PC-9 (cell line): ENCODE measurements at regions not wholly inside any gene's neighbourhood (a gene's known extent, or its start where the extent isn't known, plus 50 kb on each side); places are given as distances from the start of the nearest gene placed in this dataset.
"Not testable (repeated sequence)": the region's sequence is repeated elsewhere in the genome, so short reads cannot be mapped to it uniquely, and the experiment has no call there.

Experiments
- BruUV-seq: library from RNA; stranded (reverse); fragments of 400-500 nt; replicated peaks from 2 replicates; lab custom pipeline; 2021; lab: Mats Ljungman, UMichigan
- CTCF ChIA-PET: fragments of 300-600 bp; sonication (Branson Sonifier 250); formaldehyde crosslinking; loops from one replicate; lab custom pipeline; 2022; ENCODE audit warnings: antibody characterized with exemption; lab: Charles Lee
- POLR2A ChIA-PET: fragments of 300-600 bp; sonication (Branson Sonifier 250); formaldehyde crosslinking; loops from one replicate; lab custom pipeline; 2022; ENCODE audit warnings: antibody characterized with exemption; ENCODE audit not compliant: unreplicated experiment; lab: Charles Lee
- DNase-seq, 2 experiments: peaks; one replicate each; pipeline versions ENCODE4 v3.0.0 to v3.0.0-alpha.2; 2015 to 2022; ENCODE audit warnings: mixed read lengths in 1 of 2
- H2AFZ ChIP-seq: fragments of 200-600 bp; sonication (generic); 2 replicates; pipeline ENCODE4 v1.8.1; 2017; ENCODE audit warnings: antibody characterized with exemption
- H3F3A ChIP-seq: fragments of 200-600 bp; sonication (generic); 2 replicates; pipeline ENCODE4 v1.8.1; 2017; ENCODE audit warnings: antibody characterized with exemption, mild to moderate bottlenecking, low read depth; ENCODE audit not compliant: insufficient read depth
- H3K27ac ChIP-seq: fragments of 200-600 bp; sonication (generic); 2 replicates; pipeline ENCODE4 v1.6.1; 2016; ENCODE audit warnings: mixed run types
- H3K27me3 ChIP-seq: fragments of 200-600 bp; sonication (generic); 2 replicates; pipeline ENCODE4 v1.6.1; 2016; ENCODE audit warnings: low read depth, mixed run types; ENCODE audit not compliant: insufficient read depth
- H3K36me3 ChIP-seq: fragments of 200-600 bp; sonication (generic); 2 replicates; pipeline ENCODE4 v1.6.1; 2016; ENCODE audit warnings: low read depth, mixed run types
- H3K4me1 ChIP-seq: fragments of 200-600 bp; sonication (generic); replicated peaks from 2 replicates; pipeline ENCODE4 v1.6.1; 2016; ENCODE audit warnings: mixed run types; ENCODE audit not compliant: insufficient read depth
- H3K4me2 ChIP-seq: fragments of 200-600 bp; sonication (generic); 2 replicates; pipeline ENCODE4 v1.6.1; 2017; ENCODE audit warnings: mixed run types
- H3K4me3 ChIP-seq: fragments of 200-600 bp; sonication (generic); 2 replicates; pipeline ENCODE4 v1.6.1; 2016; ENCODE audit warnings: mixed run types
- H3K79me2 ChIP-seq: fragments of 200-600 bp; sonication (generic); 2 replicates; pipeline ENCODE4 v1.6.1; 2017; ENCODE audit warnings: low read depth, mixed run types
- H3K9me2 ChIP-seq: fragments of 200-600 bp; sonication (generic); 2 replicates; pipeline ENCODE4 v1.8.1; 2017; ENCODE audit warnings: mild to moderate bottlenecking; ENCODE audit not compliant: insufficient read depth
- H3K9me3 ChIP-seq: fragments of 200-600 bp; sonication (generic); 2 replicates; pipeline ENCODE4 v1.8.1; 2016; ENCODE audit warnings: low read depth; ENCODE audit not compliant: insufficient read depth
- H4K20me1 ChIP-seq: fragments of 200-600 bp; sonication (generic); 2 replicates; pipeline ENCODE4 v1.8.1; 2017; ENCODE audit not compliant: insufficient read depth
- EZH2 ChIP-seq: fragments of 200-600 bp; sonication (generic); IDR thresholded peaks from 2 replicates; pipeline ENCODE4 v1.8.0; 2017; ENCODE audit warnings: antibody characterized with exemption, low read depth
- intact Hi-C: fragments of 100-400 bp; cut with micrococcal nuclease; formaldehyde crosslinking; loops from one replicate; pipeline ENCODE4 v1.10.0; 2022; ENCODE audit not compliant: unreplicated experiment
- TF ChIP-seq, protein P1 (sequence below): fragments of 200-600 bp; sonication (generic); conservative IDR thresholded peaks from 2 replicates; pipeline ENCODE4 v1.6.1; 2017; ENCODE audit warnings: mixed run types, antibody characterized with exemption, mild to moderate bottlenecking, moderate library complexity

DNA sequence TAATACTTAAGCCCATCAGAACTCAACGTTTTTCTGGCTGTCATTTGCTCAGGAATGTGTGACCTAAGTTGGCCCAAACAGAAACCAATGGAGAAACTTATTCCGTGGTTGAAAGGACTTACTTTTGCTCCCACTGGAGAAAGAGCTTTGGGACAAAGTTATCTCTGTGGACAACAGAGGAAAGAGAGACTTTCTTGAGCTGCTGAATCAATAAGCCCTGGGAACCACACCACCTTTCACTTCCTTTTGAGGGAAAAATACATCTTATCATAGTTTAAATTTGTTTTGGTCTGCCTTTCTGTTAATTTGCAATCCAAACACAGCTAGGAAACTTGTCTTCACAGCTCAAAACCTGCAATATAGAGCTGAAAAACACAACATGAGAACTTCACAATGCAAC, 62.8 kb upstream of the VCAN start:
- Histone ChIP-seq H2AFZ (no peak overlapping the region), H3K79me2 (no peaks in the 10 kb centered on the region), H4K20me1 (no peaks in the 10 kb centered on the region), H3K9me3 (no peaks in the 10 kb centered on the region), H3K27me3 (no peaks in the 10 kb centered on the region), H3K36me3 (no peaks in the 10 kb centered on the region), H3K4me2 (no peak overlapping the region), H3K27ac (no peak overlapping the region), H3K4me3 (no peak overlapping the region), H3F3A (no peaks in the 10 kb centered on the region), H3K9me2 (no peaks in the 10 kb centered on the region; the same call in 1 of the 2 replicates), H3K4me1 (no peaks in the 10 kb centered on the region)
- TF ChIP-seq, protein P1, sequence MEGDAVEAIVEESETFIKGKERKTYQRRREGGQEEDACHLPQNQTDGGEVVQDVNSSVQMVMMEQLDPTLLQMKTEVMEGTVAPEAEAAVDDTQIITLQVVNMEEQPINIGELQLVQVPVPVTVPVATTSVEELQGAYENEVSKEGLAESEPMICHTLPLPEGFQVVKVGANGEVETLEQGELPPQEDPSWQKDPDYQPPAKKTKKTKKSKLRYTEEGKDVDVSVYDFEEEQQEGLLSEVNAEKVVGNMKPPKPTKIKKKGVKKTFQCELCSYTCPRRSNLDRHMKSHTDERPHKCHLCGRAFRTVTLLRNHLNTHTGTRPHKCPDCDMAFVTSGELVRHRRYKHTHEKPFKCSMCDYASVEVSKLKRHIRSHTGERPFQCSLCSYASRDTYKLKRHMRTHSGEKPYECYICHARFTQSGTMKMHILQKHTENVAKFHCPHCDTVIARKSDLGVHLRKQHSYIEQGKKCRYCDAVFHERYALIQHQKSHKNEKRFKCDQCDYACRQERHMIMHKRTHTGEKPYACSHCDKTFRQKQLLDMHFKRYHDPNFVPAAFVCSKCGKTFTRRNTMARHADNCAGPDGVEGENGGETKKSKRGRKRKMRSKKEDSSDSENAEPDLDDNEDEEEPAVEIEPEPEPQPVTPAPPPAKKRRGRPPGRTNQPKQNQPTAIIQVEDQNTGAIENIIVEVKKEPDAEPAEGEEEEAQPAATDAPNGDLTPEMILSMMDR, result no peak
- no peak for TF ChIP-seq EZH2
- ChIA-PET POLR2A (no interaction called here), CTCF (interaction anchor here (0.6 kb wide), 1 partner anchor 73 kb away, joined by 3 read pairs; no protein-coding TSS in a partner anchor)
- BruUV-seq, result no TSS peak
- DNase-seq, result no peak
- intact Hi-C loops, result no loop called here

DNA sequence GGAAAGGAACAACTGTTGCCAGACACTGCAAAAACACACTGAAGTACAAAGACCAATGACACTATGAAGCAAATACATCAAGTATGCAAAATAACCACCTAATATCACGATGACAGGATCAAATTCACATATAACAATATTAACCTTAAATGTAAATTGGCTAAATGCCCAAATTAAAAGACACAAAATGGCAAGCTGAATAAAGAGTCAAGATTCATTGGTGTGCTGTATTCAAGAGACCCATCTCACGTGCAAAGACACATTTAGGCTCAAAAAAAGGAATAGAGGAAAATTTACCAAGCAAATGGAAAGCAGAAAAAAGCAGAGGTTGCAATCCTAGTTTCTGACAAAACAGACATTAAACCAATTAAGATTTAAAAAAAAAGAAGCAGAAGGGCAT, 61.8 kb upstream of the VCAN start:
- H3K9me3 ChIP-seq, H3F3A ChIP-seq, CTCF ChIA-PET, intact Hi-C loops, H3K27me3 ChIP-seq, H3K27ac ChIP-seq, H3K4me2 ChIP-seq, H3K4me3 ChIP-seq, POLR2A ChIA-PET, H3K9me2 ChIP-seq, H4K20me1 ChIP-seq, DNase-seq, H3K4me1 ChIP-seq, H2AFZ ChIP-seq, H3K36me3 ChIP-seq, BruUV-seq, H3K79me2 ChIP-seq: not testable (repeated sequence)

DNA sequence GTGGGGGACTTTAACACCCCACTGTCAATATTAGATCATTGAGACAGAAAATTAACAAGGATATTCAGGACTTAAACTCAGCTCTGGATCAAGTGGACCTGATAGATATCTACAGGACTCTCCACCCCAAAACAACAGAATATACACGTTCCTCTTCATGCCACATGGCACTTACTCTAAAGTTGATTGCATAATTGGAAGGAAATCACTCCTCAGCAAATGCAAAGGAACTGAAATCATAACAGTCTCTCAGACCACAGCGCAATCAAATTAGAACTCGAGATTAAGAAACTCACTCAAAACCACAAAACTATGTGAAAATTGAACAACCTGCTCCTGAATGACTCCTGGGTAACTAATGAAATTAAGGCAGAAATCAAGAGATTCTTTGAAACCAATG, 61.2 kb upstream of the VCAN start:
- H3K79me2 ChIP-seq, H3F3A ChIP-seq, BruUV-seq, H2AFZ ChIP-seq, POLR2A ChIA-PET, H3K4me1 ChIP-seq, H3K27ac ChIP-seq, H3K27me3 ChIP-seq, intact Hi-C loops, H4K20me1 ChIP-seq, H3K36me3 ChIP-seq, H3K4me2 ChIP-seq, H3K4me3 ChIP-seq, CTCF ChIA-PET, H3K9me3 ChIP-seq, H3K9me2 ChIP-seq, DNase-seq: not testable (repeated sequence)

DNA sequence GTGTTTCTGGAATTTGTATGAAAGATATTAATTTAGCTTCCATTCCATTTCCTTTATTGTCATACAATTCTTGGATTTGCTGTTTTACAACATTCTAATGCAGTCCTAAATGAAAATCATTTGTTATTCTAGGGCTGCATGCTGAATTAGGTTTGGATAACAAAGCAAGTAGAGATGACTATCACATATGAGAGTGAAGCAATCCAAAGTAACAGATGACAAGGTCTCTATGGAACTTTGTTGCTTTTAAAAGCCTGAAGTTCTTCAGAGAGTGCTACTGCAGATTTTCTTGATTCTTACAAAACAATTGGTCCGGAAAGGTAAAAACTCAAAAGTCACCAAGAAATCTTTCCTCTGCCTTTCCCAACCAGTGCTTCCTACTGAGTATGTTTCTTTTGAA, 56.9 kb upstream of the VCAN start:
- intact Hi-C loops, result no loop called here
- Histone ChIP-seq H3K4me2 (no peak overlapping the region), H3F3A (no peaks in the 10 kb centered on the region), H3K4me1 (no peaks in the 10 kb centered on the region), H3K36me3 (no peaks in the 10 kb centered on the region), H3K79me2 (no peaks in the 10 kb centered on the region), H3K9me2 (no peaks in the 10 kb centered on the region; the same call in 1 of the 2 replicates), H3K4me3 (no peak overlapping the region), H3K27me3 (no peaks in the 10 kb centered on the region), H3K9me3 (no peaks in the 10 kb centered on the region), H2AFZ (no peak overlapping the region), H4K20me1 (no peaks in the 10 kb centered on the region; the same call in 1 of the 2 replicates), H3K27ac (no peak overlapping the region)
- no peak for DNase-seq
- POLR2A ChIA-PET, result no interaction called here
- CTCF ChIA-PET, result no interaction called here
- no peak for TF ChIP-seq EZH2
- no TSS peak for BruUV-seq
